OCI-LY1 (cell line): ENCODE measurements at regions not wholly inside any gene's neighbourhood (a gene's known extent, or its start where the extent isn't known, plus 50 kb on each side); places are given as distances from the start of the nearest gene placed in this dataset.

Experiments used
- H2AFZ ChIP-seq: fragments of 200-600 bp; sonication (generic), shearing (Covaris generic); 2 replicates; pipeline ENCODE4 v1.6.0; 2014; ENCODE audit warnings: antibody characterized with exemption, mild to moderate bottlenecking, low read length
- H3F3A ChIP-seq: fragments of 200-600 bp; sonication (generic), shearing (Covaris generic); 2 replicates; pipeline ENCODE4 v1.6.0; 2014; ENCODE audit warnings: mild to moderate bottlenecking, antibody characterized with exemption, low read length, moderate library complexity; ENCODE audit not compliant: insufficient read depth
- H3K27ac ChIP-seq: fragments of 200-600 bp; sonication (generic); 2 replicates; pipeline ENCODE4 v1.5.1; 2014; ENCODE audit warnings: low read length, mixed run types, mild to moderate bottlenecking, low read depth; ENCODE audit not compliant: poor library complexity, severe bottlenecking
- H3K27me3 ChIP-seq: fragments of 200-600 bp; sonication (generic); 2 replicates; pipeline ENCODE4 v1.6.0; 2014; ENCODE audit warnings: antibody characterized with exemption, mild to moderate bottlenecking, low read length, moderate library complexity; ENCODE audit not compliant: insufficient read depth
- H3K36me3 ChIP-seq: fragments of 200-600 bp; sonication (generic); 2 replicates; pipeline ENCODE4 v1.6.1; 2014; ENCODE audit warnings: mild to moderate bottlenecking, antibody characterized with exemption, low read length, moderate library complexity, mixed read lengths; ENCODE audit not compliant: insufficient read depth
- H3K4me1 ChIP-seq: fragments of 200-600 bp; sonication (generic); 2 replicates; pipeline ENCODE4 v1.5.1; 2014; ENCODE audit warnings: mild to moderate bottlenecking, low read length, moderate library complexity; ENCODE audit not compliant: insufficient read depth, severe bottlenecking
- H3K4me2 ChIP-seq: fragments of 200-600 bp; sonication (generic), shearing (Covaris generic); 2 replicates; pipeline ENCODE4 v1.6.1; 2014; ENCODE audit warnings: low read length
- H3K4me3 ChIP-seq: fragments of 200-600 bp; sonication (generic); 2 replicates; pipeline ENCODE4 v1.5.1; 2014; ENCODE audit warnings: low read length, low read depth, mild to moderate bottlenecking, mixed read lengths; ENCODE audit not compliant: poor library complexity, severe bottlenecking
- H3K79me2 ChIP-seq: fragments of 200-600 bp; shearing (Covaris generic); 2 replicates; pipeline ENCODE4 v1.6.1; 2016; ENCODE audit warnings: mixed run types, low read length, mixed read lengths; ENCODE audit not compliant: insufficient read depth
- H3K9ac ChIP-seq: fragments of 200-600 bp; sonication (generic), shearing (Covaris generic); 2 replicates; pipeline ENCODE4 v1.6.1; 2014; ENCODE audit warnings: mild to moderate bottlenecking, low read length, mixed read lengths
- H3K9me2 ChIP-seq: fragments of 200-600 bp; sonication (generic), shearing (Covaris generic); 2 replicates; pipeline ENCODE4 v1.6.1; 2014; ENCODE audit warnings: low read depth, mild to moderate bottlenecking, low read length, mixed read lengths
- H3K9me3 ChIP-seq: fragments of 200-600 bp; shearing (Covaris generic); 2 replicates; pipeline ENCODE4 v1.6.1; 2014; ENCODE audit warnings: low read length, mixed read lengths
- H4K20me1 ChIP-seq: fragments of 200-600 bp; sonication (generic), shearing (Covaris generic); 2 replicates; pipeline ENCODE4 v1.6.0; 2016; ENCODE audit warnings: mild to moderate bottlenecking, low read length; ENCODE audit not compliant: insufficient read depth
- CTCF ChIP-seq: fragments of 200-600 bp; sonication (generic), shearing (Covaris generic); IDR thresholded peaks from 2 replicates; pipeline ENCODE4 v1.5.1; 2017; ENCODE audit warnings: mild to moderate bottlenecking, antibody characterized with exemption, low read length, moderate library complexity, mixed read lengths
- EZH2 ChIP-seq: fragments of 200-600 bp; sonication (generic), shearing (Covaris generic); IDR thresholded peaks from 2 replicates; pipeline ENCODE4 v1.8.0; 2017; ENCODE audit warnings: borderline replicate concordance, mixed run types, mild to moderate bottlenecking, antibody characterized with exemption, low read length, moderate library complexity, mixed read lengths

GRCh38 chr4:27210956-27211355 lies 350.3 kb downstream of the STIM2 start:
- no peak for TF ChIP-seq CTCF
- TF ChIP-seq EZH2 = no peak

GRCh38 chr4:27214010-27214409 lies 353.4 kb downstream of the STIM2 start:
- H3K4me1 ChIP-seq = no peaks in the 10 kb centered on the region
- H4K20me1 ChIP-seq = no peaks in the 10 kb centered on the region
- TF ChIP-seq EZH2 (no peak), CTCF (no peak)
- H3K36me3 ChIP-seq = no peaks in the 10 kb centered on the region
- H3K9me2 ChIP-seq = no peaks in the 10 kb centered on the region
- no peak overlapping the region for H3K4me2 ChIP-seq
- H3F3A ChIP-seq = no peaks in the 10 kb centered on the region
- no peaks in the 10 kb centered on the region for H3K9me3 ChIP-seq
- no peaks in the 10 kb centered on the region for H3K27me3 ChIP-seq
- H3K4me3 ChIP-seq = no peak overlapping the region
- no peak overlapping the region for H3K27ac ChIP-seq
- H3K9ac ChIP-seq = no peak overlapping the region
- H3K79me2 ChIP-seq = no peaks in the 10 kb centered on the region
- no peak overlapping the region for H2AFZ ChIP-seq

More at GRCh38 chr4:27210956-27211355, 350.3 kb downstream of the STIM2 start:
- Histone ChIP-seq H3K9me3 (no peaks in the 10 kb centered on the region), H3K27ac (no peak overlapping the region), H3K9me2 (no peaks in the 10 kb centered on the region), H3K4me2 (no peak overlapping the region), H3K36me3 (no peaks in the 10 kb centered on the region), H3K27me3 (no peaks in the 10 kb centered on the region), H3K9ac (no peak overlapping the region), H3K4me1 (no peaks in the 10 kb centered on the region), H3K4me3 (no peak overlapping the region), H3F3A (no peaks in the 10 kb centered on the region), H3K79me2 (no peaks in the 10 kb centered on the region), H4K20me1 (no peaks in the 10 kb centered on the region), H2AFZ (no peak overlapping the region)

GRCh38 chr4:27215220-27215826 lies 354.7 kb downstream of the STIM2 start:
- Histone ChIP-seq H3K4me1 (no peaks in the 10 kb centered on the region), H3K9me2 (no peaks in the 10 kb centered on the region), H3K27ac (no peak overlapping the region), H3K9ac (no peak overlapping the region), H2AFZ (no peak overlapping the region), H3K79me2 (no peaks in the 10 kb centered on the region), H3K9me3 (no peaks in the 10 kb centered on the region), H3K4me3 (no peak overlapping the region), H3F3A (no peaks in the 10 kb centered on the region), H3K36me3 (no peaks in the 10 kb centered on the region), H3K4me2 (no peak overlapping the region), H3K27me3 (no peaks in the 10 kb centered on the region), H4K20me1 (no peaks in the 10 kb centered on the region)
- TF ChIP-seq CTCF = no peak
- no peak for TF ChIP-seq EZH2
